Adipocyte (in vitro differentiated cells): ENCODE measurements at regions not wholly inside any gene's neighbourhood (a gene's known extent, or its start where the extent isn't known, plus 50 kb on each side); places are given as distances from the start of the nearest gene placed in this dataset.
A peak's percentile ranks its signal among the peaks of the same experiment; 100 is the strongest.
"Not testable (repeated sequence)": the region's sequence is repeated elsewhere in the genome, so short reads cannot be mapped to it uniquely, and the experiment has no call there.

Experiments used
- DNase-seq: peaks from one replicate; pipeline ENCODE4 v3.0.0-alpha.2; 2015; ENCODE audit warnings: low read depth
- H3K27me3 ChIP-seq: replicated peaks from 2 replicates; pipeline ENCODE4 v1.7.0; 2013; ENCODE audit warnings: mild to moderate bottlenecking, low read length, moderate library complexity; ENCODE audit not compliant: control insufficient read depth, insufficient read depth
- H3K36me3 ChIP-seq: 2 replicates; pipeline ENCODE4 v1.7.0; 2013; ENCODE audit warnings: low read length, mild to moderate bottlenecking, moderate library complexity; ENCODE audit not compliant: control insufficient read depth, insufficient read depth, severe bottlenecking
- H3K4me1 ChIP-seq: 2 replicates; pipeline ENCODE4 v1.7.0; 2013; ENCODE audit warnings: mild to moderate bottlenecking, low read length, moderate library complexity; ENCODE audit not compliant: control insufficient read depth, insufficient read depth
- H3K4me3 ChIP-seq: 2 replicates; pipeline ENCODE4 v1.7.0; 2013; ENCODE audit warnings: mild to moderate bottlenecking, low read length, moderate library complexity
- H3K9ac ChIP-seq: 2 replicates; pipeline ENCODE4 v1.7.0; 2013; ENCODE audit warnings: mild to moderate bottlenecking, low read length, moderate library complexity
- H3K9me3 ChIP-seq: 2 replicates; pipeline ENCODE4 v1.7.0; 2013; ENCODE audit warnings: mild to moderate bottlenecking, low read length, moderate library complexity; ENCODE audit not compliant: control insufficient read depth

DNA sequence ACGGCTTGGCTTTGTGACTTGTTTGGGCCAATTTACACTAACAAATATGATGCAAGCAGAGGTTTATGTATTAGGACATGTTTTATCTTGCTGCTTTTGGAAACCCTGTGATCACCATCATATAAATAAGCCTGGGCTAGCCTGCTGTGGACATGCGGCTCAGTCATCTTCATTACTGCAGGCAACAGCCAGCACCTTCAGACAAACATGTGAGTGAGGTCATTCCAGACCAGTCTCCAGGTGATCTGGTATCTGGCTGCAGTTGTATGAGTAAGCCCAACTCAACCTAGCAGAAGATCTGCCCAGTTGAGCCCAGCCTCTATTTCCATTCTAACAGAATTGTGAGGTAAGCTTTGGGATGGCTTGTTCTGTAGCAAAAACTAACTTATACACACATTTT lies 254.6 kb upstream of the ATP5MC3 start:
- Histone ChIP-seq H3K36me3 (no peaks in the 10 kb centered on the region), H3K9ac (no peak overlapping the region), H3K4me1 (no peaks in the 10 kb centered on the region), H3K4me3 (no peak overlapping the region), H3K9me3 (no peaks in the 10 kb centered on the region), H3K27me3 (peaks cover 2% of the 10 kb centered on the region)
- no peak for DNase-seq

DNA sequence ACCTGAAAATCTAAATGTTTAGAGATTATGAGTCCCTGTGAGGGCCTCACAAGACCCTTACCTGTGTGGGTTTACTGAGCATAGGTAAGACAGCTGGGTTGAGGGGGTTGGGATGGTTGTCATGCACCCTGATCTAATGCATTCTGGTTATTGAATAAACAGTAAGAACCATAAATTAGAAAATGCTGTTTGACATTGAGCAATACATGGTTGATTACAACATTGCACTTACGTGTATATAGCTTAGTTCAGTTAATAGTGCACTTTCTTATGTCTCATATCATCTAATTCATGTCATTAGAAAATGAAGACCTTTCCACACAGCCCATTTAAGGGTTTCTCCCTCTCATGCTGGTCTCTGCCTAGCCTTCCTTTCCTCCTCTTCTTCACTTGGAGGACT lies 253.5 kb upstream of the ATP5MC3 start:
- H3K4me1 ChIP-seq = no peaks in the 10 kb centered on the region
- peak; percentile 67 for DNase-seq
- H3K36me3 ChIP-seq = no peaks in the 10 kb centered on the region
- no peaks in the 10 kb centered on the region for H3K27me3 ChIP-seq
- H3K4me3 ChIP-seq = no peak overlapping the region
- no peak overlapping the region for H3K9ac ChIP-seq
- peaks cover 2% of the 10 kb centered on the region for H3K9me3 ChIP-seq

DNA sequence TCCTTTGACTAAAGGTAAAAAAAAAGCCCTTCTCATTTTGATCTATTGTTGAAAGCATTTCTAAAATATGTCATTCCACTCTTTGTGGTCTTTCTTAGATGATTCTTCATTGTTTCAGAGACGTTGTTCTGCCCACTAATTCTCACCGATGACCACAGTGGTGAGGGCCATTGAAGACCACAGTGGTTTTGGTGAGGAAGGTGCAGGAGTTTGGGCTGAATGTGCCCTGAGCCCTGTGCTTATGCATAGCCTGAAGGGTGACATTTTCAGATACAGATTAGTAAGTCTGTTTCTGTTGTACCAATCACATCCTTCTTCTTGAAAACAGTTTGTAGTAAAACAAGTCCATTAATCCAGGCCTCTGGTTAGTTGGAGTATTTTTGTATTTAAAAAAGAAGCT lies 251.3 kb upstream of the ATP5MC3 start:
- no peaks in the 10 kb centered on the region for H3K4me1 ChIP-seq
- no peaks in the 10 kb centered on the region for H3K36me3 ChIP-seq
- no peak for DNase-seq
- peaks cover 11% of the 10 kb centered on the region for H3K9me3 ChIP-seq
- H3K9ac ChIP-seq = no peak overlapping the region
- H3K4me3 ChIP-seq = no peak overlapping the region
- H3K27me3 ChIP-seq = no peaks in the 10 kb centered on the region

DNA sequence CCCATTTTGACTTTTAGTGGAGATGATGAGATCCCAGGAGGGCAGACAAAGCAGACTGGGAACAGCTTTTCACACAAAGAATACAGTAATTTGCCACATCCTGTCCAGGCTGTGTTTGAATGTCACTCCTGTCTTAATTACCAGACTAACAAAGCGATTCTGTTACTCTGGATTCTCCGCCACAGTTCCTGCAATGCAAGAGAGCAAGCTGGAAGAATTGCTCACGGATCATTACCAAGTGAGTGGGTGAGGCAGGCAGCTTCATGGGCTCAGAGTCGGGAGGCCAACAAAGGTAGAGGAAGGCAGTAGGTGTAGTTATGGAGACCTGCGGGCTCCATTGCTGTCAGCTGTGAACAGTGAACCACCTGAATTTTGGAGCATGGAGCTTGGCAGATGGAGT lies 250.5 kb upstream of the ATP5MC3 start:
- peaks cover 11% of the 10 kb centered on the region for H3K9me3 ChIP-seq
- no peaks in the 10 kb centered on the region for H3K36me3 ChIP-seq
- no peak overlapping the region for H3K9ac ChIP-seq
- no peaks in the 10 kb centered on the region for H3K27me3 ChIP-seq
- no peaks in the 10 kb centered on the region for H3K4me1 ChIP-seq
- DNase-seq = no peak
- H3K4me3 ChIP-seq = no peak overlapping the region

DNA sequence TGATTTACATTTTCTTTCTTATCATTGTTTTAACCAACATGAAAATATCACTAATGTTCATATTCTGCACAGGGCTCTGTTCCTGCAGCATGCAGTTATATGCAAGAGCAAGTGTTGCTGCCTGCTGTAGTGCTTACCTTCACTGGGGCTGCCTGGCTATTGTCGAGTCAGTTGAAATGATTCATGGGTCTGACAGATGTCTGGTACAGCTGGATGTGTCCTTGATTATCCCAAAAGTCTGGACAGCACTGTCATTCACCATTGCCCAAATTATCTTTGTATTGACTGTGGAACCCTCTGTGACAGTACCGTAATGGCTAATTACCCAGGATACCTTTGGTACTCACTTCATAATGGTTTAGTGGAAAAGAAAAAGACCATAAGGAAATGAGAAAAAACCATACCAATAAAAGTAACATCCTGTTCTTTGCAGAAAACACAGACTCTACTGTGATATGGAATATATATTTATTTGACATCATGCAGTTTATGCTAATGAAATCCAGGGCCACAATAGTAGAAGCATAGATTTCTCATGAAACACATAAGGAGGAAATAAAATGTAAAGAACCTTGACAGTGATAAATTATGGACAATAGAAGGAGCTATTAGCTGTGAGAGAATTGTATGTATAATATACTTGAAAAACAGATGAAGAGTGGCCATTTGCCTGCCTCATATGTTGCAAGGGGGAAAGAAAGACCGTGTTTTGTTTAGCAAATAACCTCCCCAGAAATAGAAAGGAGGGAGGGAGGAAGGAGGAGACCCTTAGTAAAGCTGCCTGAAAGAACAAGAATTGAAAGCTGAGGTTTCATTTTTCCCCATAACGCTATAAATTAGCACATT lies 249.8 kb upstream of the ATP5MC3 start:
- Histone ChIP-seq H3K9ac (no peak overlapping the region), H3K36me3 (no peaks in the 10 kb centered on the region), H3K4me1 (no peaks in the 10 kb centered on the region), H3K9me3 (peaks cover 11% of the 10 kb centered on the region), H3K4me3 (no peak overlapping the region), H3K27me3 (no peaks in the 10 kb centered on the region)
- DNase-seq = no peak

DNA sequence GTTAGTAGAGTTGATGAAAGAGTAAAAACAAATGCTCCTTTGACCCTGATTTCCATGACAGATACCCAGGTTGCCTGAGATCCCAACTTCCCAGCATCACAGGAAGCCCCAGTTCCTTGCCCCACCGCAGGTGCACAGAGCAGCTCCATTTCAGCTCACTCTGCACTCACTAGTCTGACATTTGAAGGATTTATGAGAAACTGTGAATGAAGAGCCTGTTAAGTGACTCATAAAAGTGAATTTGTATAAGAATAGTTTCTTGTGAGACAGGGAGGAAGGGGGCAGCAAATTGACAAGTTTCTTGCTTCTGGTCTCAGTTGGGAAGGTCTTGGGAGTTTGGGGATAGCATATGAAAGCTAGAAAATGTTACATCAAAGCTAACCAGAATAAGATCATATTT lies 248.7 kb upstream of the ATP5MC3 start:
- Histone ChIP-seq H3K9me3 (peaks cover 11% of the 10 kb centered on the region), H3K36me3 (no peaks in the 10 kb centered on the region), H3K27me3 (no peaks in the 10 kb centered on the region), H3K9ac (no peak overlapping the region), H3K4me1 (no peaks in the 10 kb centered on the region), H3K4me3 (no peak overlapping the region)
- no peak for DNase-seq

DNA sequence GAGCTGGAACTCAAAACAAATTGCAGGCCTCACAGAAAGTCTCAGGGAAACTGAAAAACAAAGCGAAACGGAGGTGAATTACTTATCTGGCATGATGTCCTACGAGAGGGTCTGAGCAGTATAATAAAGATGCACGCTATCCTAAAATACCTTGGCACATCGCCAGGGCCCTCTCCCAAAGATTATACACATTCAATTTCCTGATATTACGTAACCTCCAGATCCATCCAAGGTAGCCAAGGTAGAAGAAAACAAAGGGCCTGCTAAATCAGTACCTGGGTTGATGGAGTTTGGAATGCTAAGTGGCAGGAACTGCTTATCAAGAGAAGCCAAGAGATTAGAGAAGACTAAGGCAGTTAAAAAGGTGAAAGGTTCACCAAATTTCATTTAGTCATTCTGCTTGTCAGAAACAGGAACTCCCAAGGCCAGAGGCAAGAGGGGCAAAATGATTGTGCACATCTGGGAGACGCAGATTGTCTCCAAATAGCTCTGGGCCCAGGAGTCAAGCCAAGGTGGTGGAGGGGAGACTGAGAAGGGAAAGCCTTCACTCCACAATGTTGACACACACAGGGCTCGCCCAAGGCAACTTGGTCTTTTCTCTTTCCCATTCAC lies 236.8 kb upstream of the ATP5MC3 start:
- Histone ChIP-seq H3K9me3 (no peaks in the 10 kb centered on the region), H3K4me1 (peaks cover 8% of the 10 kb centered on the region), H3K4me3 (no peak overlapping the region), H3K9ac (no peak overlapping the region), H3K27me3 (no peaks in the 10 kb centered on the region), H3K36me3 (no peaks in the 10 kb centered on the region)
- no peak for DNase-seq

DNA sequence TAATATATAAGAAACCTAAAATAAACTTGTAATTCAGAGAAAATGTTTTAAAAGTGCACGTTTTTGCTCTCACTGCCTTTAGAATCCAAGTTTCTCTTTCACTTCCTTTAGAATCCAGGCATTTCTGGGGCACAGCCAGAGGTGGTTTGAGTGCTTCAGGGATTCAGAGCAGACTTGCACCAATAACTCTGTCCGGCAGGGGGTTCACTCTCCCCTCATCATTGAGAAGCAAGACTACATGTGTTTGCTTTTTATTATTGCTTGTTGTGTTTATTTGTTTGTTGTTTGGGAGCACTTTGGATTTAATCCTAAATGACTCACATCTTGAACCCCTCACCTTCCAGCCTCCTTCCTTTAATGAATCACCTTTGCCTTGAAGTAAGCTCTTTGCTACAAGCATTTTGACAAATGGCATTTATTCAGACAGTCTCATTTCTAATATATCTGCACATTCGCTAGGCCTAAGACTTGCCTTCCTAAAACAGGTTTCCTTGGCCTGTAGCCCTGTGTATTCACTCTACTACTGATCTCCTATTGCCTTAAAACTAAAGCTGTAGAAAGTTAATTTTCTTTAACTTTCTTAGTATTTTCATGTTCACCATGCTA lies 233.5 kb upstream of the ATP5MC3 start:
- H3K4me1 ChIP-seq = peaks cover 8% of the 10 kb centered on the region
- H3K9me3 ChIP-seq = no peaks in the 10 kb centered on the region
- H3K27me3 ChIP-seq = no peaks in the 10 kb centered on the region
- peak; percentile 92 for DNase-seq
- H3K9ac ChIP-seq = peak overlapping the region; percentile 59
- H3K4me3 ChIP-seq = peak overlapping the region; percentile 71
- H3K36me3 ChIP-seq = no peaks in the 10 kb centered on the region

DNA sequence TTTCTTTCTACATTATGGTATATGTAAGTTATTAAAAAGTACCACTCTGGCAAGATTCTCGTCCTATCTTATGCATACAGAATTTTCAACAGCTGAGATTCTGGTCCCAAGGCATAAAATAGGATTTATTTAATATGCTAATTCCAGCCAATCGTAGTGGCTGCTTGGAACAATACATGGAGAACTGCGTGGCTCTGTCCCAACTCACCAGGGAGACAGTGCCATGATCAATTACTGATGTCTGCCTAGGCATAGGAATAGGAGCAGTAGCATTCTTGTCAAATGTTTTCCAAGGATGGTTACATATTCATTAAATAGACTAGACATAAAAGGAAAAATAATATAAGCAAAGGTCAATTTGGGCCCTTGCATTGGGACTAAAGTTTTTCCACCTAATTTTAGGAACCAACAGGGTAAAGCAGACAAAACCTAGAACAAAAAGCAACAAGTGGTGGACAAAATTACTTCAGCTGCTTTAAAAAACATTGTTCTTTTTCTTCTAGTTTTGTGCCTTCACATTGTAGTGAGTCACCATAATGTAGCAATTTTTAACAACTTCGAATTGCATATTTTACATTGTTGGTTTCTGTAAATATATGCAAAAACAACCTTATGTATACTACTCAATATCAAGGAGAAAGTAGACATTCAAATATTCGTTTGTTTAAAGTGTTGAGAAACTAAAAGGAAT lies 232.8 kb upstream of the ATP5MC3 start:
- peaks cover 8% of the 10 kb centered on the region for H3K4me1 ChIP-seq
- H3K9me3 ChIP-seq = no peaks in the 10 kb centered on the region
- peak overlapping the region; percentile 71 for H3K4me3 ChIP-seq
- no peaks in the 10 kb centered on the region for H3K36me3 ChIP-seq
- peak; percentile 1 for DNase-seq
- H3K27me3 ChIP-seq = no peaks in the 10 kb centered on the region
- peak overlapping the region; percentile 59 for H3K9ac ChIP-seq

DNA sequence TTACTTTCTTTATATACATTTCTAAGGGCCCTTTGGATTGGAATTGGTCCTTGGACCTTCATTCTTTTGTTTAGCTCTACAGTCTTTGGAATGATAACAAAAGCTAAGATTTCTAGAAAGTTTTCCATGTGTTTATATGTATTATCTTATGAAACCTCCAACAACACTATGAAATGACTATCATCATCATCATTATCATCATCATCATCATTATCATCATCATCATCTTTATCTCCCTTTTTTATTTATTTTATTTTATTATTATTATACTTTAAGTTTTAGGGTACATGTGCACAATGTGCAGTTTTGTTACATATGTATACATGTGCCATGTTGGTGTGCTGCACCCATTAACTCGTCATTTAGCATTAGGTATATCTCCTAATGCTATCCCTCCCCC lies 229.4 kb upstream of the ATP5MC3 start:
- not testable (repeated sequence) for DNase-seq, H3K4me3 ChIP-seq, H3K36me3 ChIP-seq, H3K27me3 ChIP-seq, H3K9me3 ChIP-seq, H3K4me1 ChIP-seq, H3K9ac ChIP-seq

DNA sequence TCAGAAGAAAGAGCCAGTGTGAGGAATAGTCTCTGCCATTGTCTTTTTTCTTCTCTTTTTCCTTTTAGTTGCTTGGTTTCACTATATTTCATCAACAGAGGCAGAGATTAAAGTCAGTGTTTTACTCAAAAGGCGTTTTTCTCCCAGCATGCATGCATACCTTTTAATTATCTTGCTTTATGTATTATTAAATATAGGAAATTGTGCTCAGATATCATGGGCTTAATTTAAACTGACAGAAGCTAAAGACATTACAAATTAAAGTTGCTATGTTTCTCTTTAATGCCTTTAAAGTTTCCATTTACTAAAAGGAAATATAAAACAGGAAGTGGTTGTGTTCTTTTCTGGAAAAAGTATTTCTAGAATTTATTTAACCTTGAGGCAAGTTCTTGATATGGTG lies 223.3 kb upstream of the ATP5MC3 start:
- no peaks in the 10 kb centered on the region for H3K36me3 ChIP-seq
- no peak for DNase-seq
- no peak overlapping the region for H3K4me3 ChIP-seq

More for the DNA sequence above, 223.3 kb upstream of the ATP5MC3 start:
- no peaks in the 10 kb centered on the region for H3K9me3 ChIP-seq
- H3K27me3 ChIP-seq = peaks cover 5% of the 10 kb centered on the region
- H3K4me1 ChIP-seq = no peaks in the 10 kb centered on the region
- no peak overlapping the region for H3K9ac ChIP-seq
